GM19324 (cell line): ENCODE measurements at regions not wholly inside any gene's neighbourhood (a gene's known extent, or its start where the extent isn't known, plus 50 kb on each side); places are given as distances from the start of the nearest gene placed in this dataset.

ENCODE experiments used
- ATAC-seq: cut with Tn5 transposase; IDR thresholded peaks from one replicate; pipeline ENCODE4 v1.9.1; 2021; ENCODE audit warnings: mild to moderate bottlenecking, moderate library complexity; ENCODE audit not compliant: unreplicated experiment, low FRiP score

GRCh38 chr4:147052361-147052760, 106.7 kb upstream of the TTC29 start:
- no peak for ATAC-seq

GRCh38 chr4:147054228-147054872, 108.7 kb upstream of the TTC29 start:
- no peak for ATAC-seq

- ATAC-seq = no peak
Measured at GRCh38 chr4:147056940-147057610, 111.4 kb upstream of the TTC29 start.

GRCh38 chr4:147057611-147058190, 112.0 kb upstream of the TTC29 start:
- ATAC-seq = no peak

- no peak for ATAC-seq
Measured at GRCh38 chr4:147059064-147059731, 113.5 kb upstream of the TTC29 start.

GRCh38 chr4:147060151-147060931, 114.7 kb upstream of the TTC29 start:
- no peak for ATAC-seq

GRCh38 chr4:147064856-147065255, 119.2 kb upstream of the TTC29 start:
- ATAC-seq = no peak

- no peak for ATAC-seq
Measured at GRCh38 chr4:147068564-147068963, 122.9 kb upstream of the TTC29 start.

- ATAC-seq = no peak
Measured at GRCh38 chr4:147071209-147071740, 125.6 kb upstream of the TTC29 start.

- no peak for ATAC-seq
Measured at GRCh38 chr4:147076179-147076578, 130.5 kb upstream of the TTC29 start.

- ATAC-seq = no peak
Measured at GRCh38 chr4:147076728-147077127, 131.1 kb upstream of the TTC29 start.

- no peak for ATAC-seq
Measured at GRCh38 chr4:147078362-147078761, 132.7 kb upstream of the TTC29 start.

GRCh38 chr4:147078875-147079658, 133.4 kb upstream of the TTC29 start:
- no peak for ATAC-seq

- ATAC-seq = no peak
Measured at GRCh38 chr4:147084861-147085260, 139.2 kb upstream of the TTC29 start.

GRCh38 chr4:147085781-147086180, 140.1 kb upstream of the TTC29 start:
- no peak for ATAC-seq

GRCh38 chr4:147088146-147088545, 142.5 kb upstream of the TTC29 start:
- no peak for ATAC-seq

GRCh38 chr4:147090486-147090885, 144.8 kb upstream of the TTC29 start:
- no peak for ATAC-seq

GRCh38 chr4:147093206-147093605, 147.5 kb upstream of the TTC29 start:
- ATAC-seq = no peak

GRCh38 chr4:147094238-147094637, 148.6 kb upstream of the TTC29 start:
- no peak for ATAC-seq
